Mucosa of descending colon (tissue), 3 donors: ENCODE measurements at regions not wholly inside any gene's neighbourhood (a gene's known extent, or its start where the extent isn't known, plus 50 kb on each side); places are given as distances from the start of the nearest gene placed in this dataset.

ENCODE experiments used
- ATAC-seq: fragments of 200-7000 bp; cut with Tn5 transposase; one replicate; pipeline ENCODE4 v1.9.1; 2020; ENCODE audit warnings: mild to moderate bottlenecking, moderate library complexity
- DNase-seq, 3 donors: peaks; one replicate each; pipeline ENCODE4 v3.0.0-alpha.2; 2020
- H3K36me3 ChIP-seq: fragments of 200-600 bp; one replicate; pipeline ENCODE4 v1.8.0; 2021; ENCODE audit warnings: low read depth, mild to moderate bottlenecking
- H3K4me1 ChIP-seq: fragments of 200-600 bp; one replicate; pipeline ENCODE4 v1.8.0; 2021; ENCODE audit warnings: low read depth, mild to moderate bottlenecking
- H3K4me3 ChIP-seq: fragments of 200-600 bp; one replicate; pipeline ENCODE4 v1.8.0; 2021; ENCODE audit warnings: mild to moderate bottlenecking
- H3K9me3 ChIP-seq: fragments of 200-600 bp; one replicate; pipeline ENCODE4 v1.8.0; 2021; ENCODE audit warnings: mild to moderate bottlenecking
- intact Hi-C, 2 donors: fragments of 100-400 bp; cut with DNase I in 1 of 2; cut with micrococcal nuclease in 1 of 2; formaldehyde crosslinking; loops; one replicate each; pipeline versions ENCODE4 v1.11.0 to v1.11.1; 2022; cut with DNase I, micrococcal nuclease
- TF ChIP-seq, protein P1 (sequence below): fragments of 200-600 bp; IDR thresholded peaks from one replicate; pipeline ENCODE4 v1.8.0; 2022; ENCODE audit warnings: antibody characterized with exemption, mild to moderate bottlenecking
- donor health status: DM: no; HTN: no; CAD: no; lungs with moderate emphysema.
- donor health status: DM: no; HTN: no; CAD: no.
- donor health status: DM: no; HTN: yes; CAD: no.

DNA sequence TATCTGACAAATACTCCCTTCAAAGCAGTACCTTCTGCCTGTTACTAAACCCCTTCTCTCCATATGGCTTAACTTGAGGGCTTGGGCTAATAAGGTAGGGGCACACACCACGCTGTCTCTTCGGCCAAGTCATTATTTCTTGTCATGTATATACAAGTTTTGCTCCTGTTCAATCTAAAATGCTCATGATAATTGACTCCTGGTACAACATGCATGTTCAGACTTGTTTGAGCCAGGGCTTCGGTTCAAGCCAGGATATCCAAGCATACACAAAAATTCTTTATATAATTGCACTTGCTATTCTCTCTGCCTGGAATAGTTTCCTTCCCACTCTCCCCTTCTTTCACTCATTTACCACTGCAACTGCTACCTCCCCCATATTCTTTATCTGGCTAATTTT, 756.0 kb upstream of the C9orf72 start:
- no peak for DNase-seq
- ATAC-seq = no peak
- intact Hi-C loops = no loop called here
- H3K4me1 ChIP-seq = no peaks in the 10 kb centered on the region
- H3K4me3 ChIP-seq = no peak overlapping the region
- H3K36me3 ChIP-seq = no peaks in the 10 kb centered on the region
- H3K9me3 ChIP-seq = no peaks in the 10 kb centered on the region
- TF ChIP-seq, protein P1, sequence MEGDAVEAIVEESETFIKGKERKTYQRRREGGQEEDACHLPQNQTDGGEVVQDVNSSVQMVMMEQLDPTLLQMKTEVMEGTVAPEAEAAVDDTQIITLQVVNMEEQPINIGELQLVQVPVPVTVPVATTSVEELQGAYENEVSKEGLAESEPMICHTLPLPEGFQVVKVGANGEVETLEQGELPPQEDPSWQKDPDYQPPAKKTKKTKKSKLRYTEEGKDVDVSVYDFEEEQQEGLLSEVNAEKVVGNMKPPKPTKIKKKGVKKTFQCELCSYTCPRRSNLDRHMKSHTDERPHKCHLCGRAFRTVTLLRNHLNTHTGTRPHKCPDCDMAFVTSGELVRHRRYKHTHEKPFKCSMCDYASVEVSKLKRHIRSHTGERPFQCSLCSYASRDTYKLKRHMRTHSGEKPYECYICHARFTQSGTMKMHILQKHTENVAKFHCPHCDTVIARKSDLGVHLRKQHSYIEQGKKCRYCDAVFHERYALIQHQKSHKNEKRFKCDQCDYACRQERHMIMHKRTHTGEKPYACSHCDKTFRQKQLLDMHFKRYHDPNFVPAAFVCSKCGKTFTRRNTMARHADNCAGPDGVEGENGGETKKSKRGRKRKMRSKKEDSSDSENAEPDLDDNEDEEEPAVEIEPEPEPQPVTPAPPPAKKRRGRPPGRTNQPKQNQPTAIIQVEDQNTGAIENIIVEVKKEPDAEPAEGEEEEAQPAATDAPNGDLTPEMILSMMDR = no peak

DNA sequence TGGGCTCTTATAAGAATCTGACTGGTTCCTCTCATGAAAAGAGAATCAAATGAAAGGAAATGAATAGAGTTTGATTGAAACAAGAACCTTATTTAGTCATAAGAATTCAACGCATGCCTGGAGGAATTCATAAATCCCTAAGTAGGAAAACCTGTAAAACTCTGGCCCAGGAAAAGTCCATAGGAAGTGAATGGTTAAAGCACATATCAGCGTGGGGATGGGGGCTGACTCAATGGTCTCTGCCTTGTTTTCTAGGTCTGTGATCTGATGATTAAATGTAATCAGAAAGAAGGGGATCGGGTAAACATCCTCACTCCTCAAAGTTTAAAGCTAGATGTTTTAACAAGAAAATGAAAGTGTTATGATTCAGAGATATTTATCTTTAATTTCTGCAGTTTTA, 759.4 kb upstream of the C9orf72 start:
- no peak overlapping the region for H3K4me3 ChIP-seq
- intact Hi-C loops = no loop called here
- no peaks in the 10 kb centered on the region for H3K36me3 ChIP-seq
- TF ChIP-seq, protein P1 = no peak
- ATAC-seq = no peak
- no peaks in the 10 kb centered on the region for H3K9me3 ChIP-seq
- DNase-seq = no peak
- H3K4me1 ChIP-seq = no peaks in the 10 kb centered on the region

DNA sequence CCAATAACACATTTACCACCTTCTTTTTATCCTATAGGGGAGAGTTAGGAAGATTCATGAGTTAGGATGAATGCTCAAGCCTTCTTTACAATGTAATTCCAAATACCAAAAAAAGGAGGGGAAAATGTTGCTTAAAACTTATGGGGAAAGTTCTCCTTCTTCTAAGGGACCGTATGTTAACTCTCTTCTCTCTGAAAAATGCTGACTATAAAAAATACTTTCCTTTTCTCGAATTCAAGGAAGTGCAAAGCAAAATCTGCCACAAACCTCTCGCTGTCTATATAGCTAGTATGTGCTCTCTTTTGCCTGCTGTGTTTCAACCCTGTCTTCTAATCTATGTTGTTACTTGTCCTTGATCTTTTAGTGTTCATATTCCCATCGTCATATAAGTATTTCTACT, 768.6 kb upstream of the C9orf72 start:
- Histone ChIP-seq H3K36me3 (no peaks in the 10 kb centered on the region), H3K9me3 (no peaks in the 10 kb centered on the region), H3K4me1 (no peaks in the 10 kb centered on the region), H3K4me3 (no peak overlapping the region)
- DNase-seq = no peak
- TF ChIP-seq, protein P1 = no peak
- no peak for ATAC-seq
- intact Hi-C loops = no loop called here

DNA sequence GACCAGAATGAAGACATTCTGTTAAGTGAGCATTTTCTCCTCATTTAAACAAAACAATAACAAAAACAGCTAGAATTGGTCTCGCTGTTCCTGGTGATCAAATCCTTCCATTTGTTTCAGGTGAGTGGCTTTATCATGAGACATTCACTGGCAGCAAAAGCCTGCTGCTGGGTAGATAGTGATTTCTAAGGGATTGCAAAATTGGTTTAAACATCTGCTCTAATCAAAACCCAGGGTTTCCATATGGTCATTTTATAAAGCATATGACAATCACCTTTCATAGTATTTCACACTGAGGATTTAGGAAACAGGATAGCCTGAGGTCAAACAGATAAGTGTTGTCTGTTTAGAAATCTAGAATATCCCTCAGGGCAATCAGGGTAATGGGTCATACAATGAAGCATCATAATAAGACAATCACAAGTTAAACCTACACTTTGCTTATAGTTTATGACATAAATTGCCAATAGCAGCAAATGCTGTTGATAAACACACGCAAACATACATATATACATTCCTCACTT, 769.6 kb upstream of the C9orf72 start:
- Histone ChIP-seq H3K9me3 (no peaks in the 10 kb centered on the region), H3K36me3 (no peaks in the 10 kb centered on the region), H3K4me3 (no peak overlapping the region), H3K4me1 (no peaks in the 10 kb centered on the region)
- intact Hi-C loops = no loop called here
- ATAC-seq = no peak
- TF ChIP-seq, protein P1 = no peak
- DNase-seq = no peak

DNA sequence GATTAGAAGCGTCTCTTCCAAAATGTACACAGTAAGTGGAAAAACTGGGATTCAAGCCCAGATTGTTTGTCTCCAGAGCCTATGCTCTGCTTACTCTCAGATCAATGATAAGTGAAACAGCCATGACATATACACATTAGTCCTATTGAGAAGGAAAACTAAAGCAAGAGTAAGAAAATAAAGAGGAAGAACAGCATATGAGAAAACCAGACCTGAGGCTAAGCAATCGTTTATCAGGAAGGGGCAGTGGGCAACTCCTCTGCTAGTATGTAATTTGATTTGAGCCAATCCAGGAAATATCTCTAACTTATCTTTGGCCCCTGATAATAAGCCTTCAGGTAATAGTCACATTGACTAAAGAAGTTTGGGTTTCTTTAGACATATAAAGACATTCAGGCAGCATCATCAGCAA, 789.9 kb upstream of the C9orf72 start:
- TF ChIP-seq, protein P1 = no peak
- H3K9me3 ChIP-seq = no peaks in the 10 kb centered on the region
- intact Hi-C loops = no loop called here
- DNase-seq (no peak), ATAC-seq (no peak)
- H3K4me3 ChIP-seq = no peak overlapping the region
- H3K36me3 ChIP-seq = no peaks in the 10 kb centered on the region
- H3K4me1 ChIP-seq = no peaks in the 10 kb centered on the region

DNA sequence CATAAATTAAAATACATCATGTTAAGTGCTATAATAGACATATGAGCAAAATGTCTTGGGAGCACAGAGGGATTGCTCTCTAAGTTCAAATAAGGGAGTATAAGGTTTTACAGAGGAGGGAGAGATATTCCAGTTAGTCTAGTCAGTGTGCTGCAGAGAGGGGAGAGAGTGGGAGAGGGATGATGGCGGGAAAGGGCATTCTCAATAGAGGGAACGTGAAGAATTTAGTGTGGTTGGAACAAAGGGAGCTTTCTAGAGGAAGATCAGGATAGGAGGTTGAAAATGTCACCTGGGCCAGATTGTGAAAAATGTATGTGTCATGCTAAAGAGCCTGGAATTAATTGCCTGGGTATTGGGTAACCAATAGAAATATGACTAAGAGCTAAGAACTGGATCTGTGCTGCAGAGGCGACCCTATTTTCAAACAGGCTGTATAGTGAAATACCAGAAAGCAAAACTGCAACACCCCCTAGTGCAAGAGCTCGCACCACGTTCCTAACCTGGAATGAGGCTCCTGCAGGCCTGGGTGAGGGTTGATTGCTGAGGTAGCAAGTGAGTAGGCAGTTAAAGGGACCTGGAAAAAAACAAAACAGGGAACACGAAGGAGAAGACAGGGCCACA, 791.8 kb upstream of the C9orf72 start:
- no peak for ATAC-seq
- H3K9me3 ChIP-seq = no peaks in the 10 kb centered on the region
- no peak for DNase-seq
- H3K36me3 ChIP-seq = no peaks in the 10 kb centered on the region
- TF ChIP-seq, protein P1 = no peak
- no peak overlapping the region for H3K4me3 ChIP-seq
- H3K4me1 ChIP-seq = no peaks in the 10 kb centered on the region
- intact Hi-C loops = no loop called here
